ENCODE measurements at regions not wholly inside any gene's neighbourhood (a gene's known extent, or its start where the extent isn't known, plus 50 kb on each side); places are given as distances from the start of the nearest gene placed in this dataset.

DNA sequence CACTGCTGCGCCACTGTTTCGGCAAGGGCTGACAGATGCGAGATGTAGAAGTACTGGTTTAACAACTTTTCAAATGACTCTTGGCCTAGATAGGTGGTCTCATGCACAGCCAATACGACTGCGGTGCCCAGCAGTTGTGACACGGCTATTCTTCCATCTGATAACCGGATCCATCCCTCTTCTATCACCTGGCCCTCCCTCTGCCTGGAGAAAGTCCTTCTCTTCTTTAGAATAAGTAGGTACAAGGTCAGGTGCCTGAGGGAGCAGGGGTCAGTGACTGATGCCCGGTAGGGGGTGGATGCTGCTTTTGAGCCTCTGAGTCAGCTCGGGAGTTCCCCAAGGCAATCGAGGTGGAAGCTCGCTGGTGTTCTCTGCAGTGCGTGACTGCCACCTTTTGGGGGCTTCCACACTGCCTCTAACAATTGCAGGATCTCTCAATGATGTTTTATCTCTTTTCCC is 166.8 kb upstream of the GRIK2 start:
- DNase-seq: no peak

DNA sequence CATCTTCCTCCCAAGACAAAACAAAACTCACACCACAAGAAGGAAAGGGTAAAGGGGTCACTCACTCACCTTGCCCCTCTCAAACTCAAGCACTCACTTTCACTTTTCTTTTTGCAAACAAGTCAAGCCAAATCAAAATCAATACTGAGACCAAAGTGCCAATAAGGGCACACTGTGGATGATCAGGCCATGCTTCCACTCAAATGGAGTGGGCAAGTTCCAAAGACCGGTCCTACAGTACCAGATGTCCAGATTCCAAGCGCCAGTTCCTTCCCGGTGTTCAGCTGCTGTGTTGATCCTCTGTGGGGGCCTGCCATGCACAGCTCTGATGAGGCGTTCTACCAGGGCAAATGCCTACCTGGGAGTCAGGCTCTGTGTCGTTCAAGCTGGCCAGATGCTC is 162.6 kb upstream of the GRIK2 start:
- no peak for DNase-seq

DNA sequence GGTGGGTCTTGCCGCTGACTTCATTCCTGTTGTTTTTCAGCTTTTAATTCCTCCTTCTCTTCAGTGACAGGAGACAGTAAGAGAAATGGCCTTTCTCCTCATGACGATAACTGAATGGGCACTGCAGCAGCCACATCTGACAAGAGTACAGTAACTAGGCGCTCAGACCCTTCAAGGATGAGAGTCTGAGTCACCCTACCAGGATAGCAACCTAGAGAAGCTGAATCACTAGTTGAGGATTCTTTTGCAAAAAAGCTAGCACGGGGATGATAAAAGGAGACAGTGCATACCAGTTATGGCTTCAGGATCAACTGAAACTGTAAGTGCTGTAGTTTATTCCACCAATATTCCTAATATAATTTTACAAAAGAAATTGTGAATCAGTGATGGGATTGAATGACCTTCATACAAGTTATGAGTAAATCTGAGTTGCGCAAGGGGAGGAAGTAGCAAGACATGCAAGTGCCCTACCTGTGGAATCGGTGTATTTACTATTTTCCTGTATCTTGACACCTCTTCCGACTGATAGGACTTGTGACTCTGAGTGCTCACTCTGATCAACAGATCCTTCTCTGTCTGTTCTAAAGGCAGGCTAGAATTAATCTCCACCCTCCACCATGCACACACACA is 161.8 kb upstream of the GRIK2 start:
- DNase-seq: no peak

DNA sequence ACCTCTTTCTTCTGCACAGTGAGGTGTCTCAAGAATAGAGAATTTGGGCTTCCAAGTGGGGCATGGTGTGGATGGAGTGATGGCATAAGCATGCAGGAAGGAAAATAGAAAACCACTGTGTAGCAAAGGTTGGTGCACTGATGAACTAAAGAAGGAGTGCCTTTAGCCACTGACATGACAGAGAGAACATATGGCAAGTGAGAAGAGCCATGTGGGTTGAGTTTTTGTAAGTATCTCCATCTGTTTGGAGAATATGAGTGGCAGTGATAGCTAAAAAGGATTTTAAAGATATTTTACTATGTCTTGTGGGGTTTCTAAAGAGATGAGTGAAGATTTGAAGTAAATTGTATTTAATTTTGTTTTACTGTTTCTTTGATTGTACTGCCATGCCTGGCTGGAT is 160.5 kb upstream of the GRIK2 start:
- no peak for DNase-seq

DNA sequence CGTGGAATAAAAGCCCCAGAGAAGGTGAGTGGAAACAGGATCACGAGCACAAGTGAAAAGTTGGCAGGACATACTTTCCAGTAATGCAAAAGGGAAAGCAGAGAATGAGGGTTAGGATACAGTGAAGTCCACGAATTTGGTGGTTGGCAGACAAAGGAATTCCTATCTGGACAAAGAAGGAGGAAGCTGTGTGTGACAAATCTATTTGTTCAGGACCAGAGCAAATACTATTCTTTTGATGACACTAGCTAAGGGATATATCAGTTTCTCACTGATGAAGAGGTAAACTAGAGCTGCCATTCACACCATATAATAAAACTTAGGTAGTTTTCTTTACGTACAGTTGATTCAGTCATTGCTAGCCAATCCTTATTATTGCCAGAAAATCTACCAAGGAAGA is 156.8 kb upstream of the GRIK2 start:
- no peak for DNase-seq

DNA sequence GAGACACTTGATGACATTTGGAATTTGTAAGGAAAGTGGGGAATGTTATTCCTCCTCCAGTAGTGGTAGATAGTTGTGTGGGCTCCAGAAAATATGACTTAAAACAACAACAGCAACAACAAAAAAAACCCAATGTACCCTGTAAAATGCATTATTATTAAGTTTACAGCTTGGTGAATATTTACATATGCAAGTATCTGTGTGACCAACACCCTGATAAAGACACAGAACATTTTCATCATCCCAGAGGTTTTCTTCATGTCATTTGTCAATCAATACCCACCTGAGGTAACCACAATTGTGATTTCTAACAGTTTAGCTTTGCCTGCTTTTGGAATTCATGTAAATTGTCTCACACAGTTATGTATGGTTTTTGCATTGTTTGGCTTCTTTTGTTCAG is 152.1 kb upstream of the GRIK2 start:
- no peak for DNase-seq

DNA sequence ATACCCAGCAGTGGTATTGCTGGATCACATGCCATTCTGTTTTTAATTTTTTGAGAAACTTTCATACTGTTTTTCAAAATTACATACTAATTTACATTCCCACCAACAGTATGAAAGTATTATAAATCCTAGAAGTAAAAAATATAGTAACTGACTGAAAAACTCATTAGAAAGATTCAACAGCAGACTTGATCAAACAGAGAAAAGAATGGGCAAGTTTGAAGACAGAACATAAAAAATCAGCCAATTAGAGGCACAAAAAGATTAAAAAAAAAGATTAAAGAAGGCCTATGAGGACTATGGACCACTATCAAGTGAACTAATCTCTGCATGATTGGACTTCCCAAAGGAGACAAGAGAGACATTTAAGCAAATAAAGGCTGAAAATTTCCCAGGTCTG is 144.0 kb upstream of the GRIK2 start:
- no peak for DNase-seq

DNA sequence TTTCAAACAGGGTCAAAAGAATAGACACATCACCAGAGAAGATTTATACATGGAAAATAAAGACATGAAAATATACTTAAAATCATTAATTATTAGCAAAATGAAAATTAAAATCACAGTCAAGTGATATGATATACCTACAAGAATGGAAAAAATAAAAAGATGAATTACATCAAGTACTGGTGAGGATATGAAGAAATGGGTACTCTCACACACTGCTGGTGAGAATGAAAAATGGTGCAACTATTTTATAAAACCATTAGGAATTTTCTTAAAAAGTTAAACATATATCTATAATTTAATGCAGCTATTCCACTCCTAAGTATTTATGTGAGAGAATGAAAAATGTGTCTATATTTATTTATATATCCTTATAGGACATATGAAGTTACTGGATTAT is 136.3 kb upstream of the GRIK2 start:
- DNase-seq: no peak

DNA sequence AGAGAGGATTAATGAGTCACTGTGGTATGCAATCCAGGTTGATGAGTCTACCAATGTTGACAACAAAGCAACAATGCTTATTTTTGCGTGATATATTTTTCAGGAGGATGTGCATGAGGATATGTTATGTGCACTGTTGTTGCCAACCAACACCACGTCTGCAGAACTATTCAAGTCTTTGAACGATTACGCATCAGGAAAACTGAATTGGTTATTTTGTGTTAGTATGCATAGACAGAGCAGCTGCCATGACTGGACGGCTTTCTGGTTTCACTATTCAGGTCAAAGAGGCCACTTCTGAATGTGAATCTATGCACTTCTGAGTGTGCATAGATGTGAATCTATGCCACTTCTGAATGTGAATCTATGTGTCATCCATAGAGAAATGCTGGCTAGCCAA is 134.0 kb upstream of the GRIK2 start:
- DNase-seq: no peak

DNA sequence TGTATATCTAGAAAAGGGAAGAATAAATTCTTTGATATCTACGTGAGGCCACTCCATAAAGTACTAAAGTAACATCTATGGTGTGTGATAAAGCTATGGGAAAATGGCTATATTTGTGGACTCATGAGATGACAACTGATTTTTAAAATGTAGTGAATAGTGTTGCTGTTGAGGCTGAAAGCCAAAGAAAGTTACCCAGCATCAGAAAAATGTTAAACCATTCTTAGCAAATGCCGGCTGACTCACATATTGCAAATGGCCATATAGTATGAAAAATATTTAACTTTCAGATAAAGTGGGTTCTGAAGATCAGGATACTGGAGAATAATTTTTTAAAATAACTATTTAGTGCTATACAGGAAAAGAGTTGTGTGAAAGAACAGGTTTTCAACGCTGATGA is 129.9 kb upstream of the GRIK2 start:
- no peak for DNase-seq

DNA sequence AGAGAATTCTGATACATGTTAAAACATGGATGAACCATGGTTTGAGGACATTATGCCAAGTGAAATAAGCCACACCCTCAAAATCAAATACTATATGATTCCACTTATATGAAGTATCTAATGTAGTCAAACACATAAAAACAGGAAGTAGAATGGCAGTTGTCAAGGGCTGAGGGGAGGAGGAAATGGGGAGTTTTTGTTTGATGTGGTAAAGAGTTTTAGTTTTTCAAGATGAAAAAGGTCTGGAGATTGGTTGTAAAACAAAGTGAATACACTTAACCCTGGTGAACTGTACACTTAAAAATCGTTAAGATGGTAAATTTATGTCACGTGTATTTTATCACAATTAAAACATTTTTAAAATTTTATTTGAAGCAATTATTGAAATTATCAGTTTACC is 127.4 kb upstream of the GRIK2 start:
- no peak for DNase-seq

DNA sequence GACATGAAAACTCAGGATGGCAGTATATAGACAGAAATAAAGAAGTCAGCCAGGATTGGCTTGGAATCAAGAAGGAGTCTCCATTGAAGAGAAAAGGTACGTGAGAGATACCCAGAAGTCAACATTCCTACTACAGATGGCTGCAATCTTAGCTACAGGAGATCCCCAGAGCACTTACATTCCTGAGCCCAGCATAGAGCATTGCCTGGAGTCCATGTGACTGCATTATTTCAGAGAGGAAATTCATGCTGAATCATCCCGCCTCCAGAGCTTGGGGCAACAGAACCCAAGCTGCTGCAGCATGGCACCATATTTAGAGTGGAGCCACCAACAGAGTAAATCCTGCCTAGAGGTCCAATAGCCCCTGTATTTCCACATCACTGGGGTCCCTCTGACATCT is 125.0 kb upstream of the GRIK2 start:
- no peak for DNase-seq

DNA sequence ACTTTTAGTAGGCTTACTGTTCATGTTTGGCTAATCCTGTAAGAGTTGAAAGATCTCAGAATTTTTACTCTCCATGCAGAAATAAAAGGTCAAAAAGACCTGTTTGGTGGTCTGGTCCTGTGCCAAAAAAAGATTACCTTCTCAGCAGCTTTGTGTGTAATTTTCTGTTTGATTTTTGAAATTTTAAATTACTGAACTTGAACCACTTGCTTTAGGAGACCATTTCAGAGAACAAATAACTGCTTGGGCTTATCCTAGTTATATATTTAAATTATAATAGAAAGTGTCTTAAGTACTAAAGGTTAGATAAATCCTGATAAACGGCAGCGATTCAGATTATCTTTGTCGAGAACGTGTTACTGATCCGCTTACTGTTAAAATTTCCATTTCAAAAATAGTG is 118.3 kb upstream of the GRIK2 start:
- DNase-seq: no peak

DNA sequence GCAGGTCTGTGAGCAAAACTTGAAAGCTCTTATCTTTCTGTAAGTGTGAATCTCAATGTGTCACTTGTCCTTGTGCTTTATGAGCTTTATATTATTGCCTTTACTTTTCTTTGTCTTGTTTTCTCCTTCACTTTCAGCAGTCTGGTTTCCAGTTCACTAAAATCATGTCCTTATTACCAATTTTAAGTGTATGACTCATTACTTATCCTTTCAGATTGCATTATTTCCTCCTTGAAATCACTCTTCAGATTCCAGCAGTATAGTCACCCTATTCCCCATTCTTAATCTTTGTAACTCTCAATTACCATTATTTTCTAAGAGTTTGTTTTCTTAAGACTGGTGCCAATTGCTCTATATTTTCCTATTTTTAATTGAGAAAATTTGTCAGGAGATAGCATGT is 117.4 kb upstream of the GRIK2 start:
- DNase-seq: no peak

DNA sequence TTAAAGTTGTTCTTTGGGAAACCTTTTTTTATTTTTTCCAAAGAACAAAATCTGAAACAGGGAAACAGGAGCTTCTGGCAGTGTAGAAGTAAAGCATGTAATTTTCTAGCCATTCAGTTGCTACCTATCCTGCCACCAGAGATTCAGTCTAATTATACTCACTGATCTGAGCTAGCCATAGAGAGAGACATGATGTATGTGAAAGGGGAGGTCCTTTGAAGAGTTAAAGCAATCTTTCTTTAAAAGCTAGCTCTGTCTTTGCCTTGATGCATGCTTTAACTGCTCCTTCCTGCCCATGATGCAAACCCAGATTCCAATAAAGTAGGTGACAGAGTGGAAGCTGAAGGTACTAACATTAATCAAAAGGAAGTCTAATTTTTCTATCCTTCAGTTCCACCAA is 114.1 kb upstream of the GRIK2 start:
- DNase-seq: no peak

DNA sequence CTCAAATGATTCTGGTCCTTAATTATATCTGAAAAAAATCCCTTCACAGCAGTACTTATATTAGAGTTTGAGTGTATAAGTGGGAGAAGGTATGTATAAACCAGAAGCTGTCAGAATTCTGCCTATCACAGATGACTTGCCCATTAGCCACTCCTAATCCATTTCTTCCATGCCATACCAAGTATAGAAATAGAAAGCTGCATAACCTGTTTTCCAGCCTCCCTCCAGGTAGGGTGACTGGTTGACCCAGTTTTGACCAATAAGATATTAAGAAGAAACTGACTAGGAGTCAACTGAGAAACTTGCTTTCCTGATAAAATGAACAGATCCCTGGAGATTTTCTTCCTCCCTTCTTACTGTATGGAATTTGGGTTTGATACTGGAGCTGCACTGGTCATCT is 112.2 kb upstream of the GRIK2 start:
- DNase-seq: no peak

DNA sequence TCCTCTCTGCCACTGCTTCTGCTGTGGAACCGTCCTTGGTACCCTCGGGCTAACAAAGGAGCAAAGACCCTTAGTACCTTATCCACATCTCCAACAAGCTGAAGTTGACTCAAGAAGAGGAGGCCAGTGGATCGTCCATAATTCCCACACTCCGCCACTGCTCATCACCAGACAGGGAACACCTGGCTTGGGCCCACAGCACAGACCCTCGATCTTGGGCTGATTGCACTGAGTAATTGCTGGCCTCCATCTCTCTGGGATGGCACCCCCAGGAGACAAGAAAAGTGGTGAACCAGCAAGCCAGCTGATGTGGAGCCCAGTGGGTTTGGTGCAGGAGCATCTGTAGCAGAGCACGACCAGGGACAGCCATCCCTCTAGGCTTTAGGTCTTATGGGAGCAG is 109.4 kb upstream of the GRIK2 start:
- DNase-seq: no peak

DNA sequence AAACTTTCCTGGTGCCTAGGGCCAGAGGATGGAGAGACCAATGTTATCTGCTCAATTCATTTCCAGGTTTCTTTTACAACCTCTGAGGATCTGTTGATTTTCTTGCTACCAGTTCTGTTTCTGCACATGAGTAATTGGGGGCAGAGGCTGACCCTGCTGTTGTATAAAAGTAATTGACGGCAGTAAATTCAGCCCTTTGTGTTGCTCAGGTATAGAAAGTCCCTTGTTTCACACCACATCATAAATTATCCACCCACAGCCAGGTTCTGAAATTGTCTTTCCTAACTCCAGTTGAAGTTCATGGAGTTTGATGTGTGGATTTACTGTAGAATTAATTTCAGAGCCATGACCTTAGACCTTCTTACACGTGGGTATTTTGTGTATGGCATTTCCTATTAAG is 107.4 kb upstream of the GRIK2 start:
- no peak for DNase-seq

DNA sequence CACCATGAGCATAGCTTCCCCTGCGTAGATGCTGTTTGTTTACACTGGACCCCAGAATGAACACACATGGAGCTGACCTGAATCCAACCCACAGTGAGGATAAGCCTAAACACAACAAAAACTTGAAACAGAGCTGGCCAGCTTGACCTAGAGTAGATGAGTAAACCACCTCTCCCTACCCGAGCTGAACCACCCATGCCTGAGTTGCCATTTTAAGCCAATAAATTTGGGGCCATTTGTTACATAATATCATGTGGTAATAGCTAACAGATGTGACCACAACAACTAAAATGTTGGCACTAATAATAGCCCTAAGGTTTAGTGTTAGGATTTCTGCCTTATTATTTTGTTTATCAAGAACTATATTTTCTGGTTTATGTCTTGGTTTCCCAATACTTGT is 103.2 kb upstream of the GRIK2 start:
- DNase-seq: no peak

DNA sequence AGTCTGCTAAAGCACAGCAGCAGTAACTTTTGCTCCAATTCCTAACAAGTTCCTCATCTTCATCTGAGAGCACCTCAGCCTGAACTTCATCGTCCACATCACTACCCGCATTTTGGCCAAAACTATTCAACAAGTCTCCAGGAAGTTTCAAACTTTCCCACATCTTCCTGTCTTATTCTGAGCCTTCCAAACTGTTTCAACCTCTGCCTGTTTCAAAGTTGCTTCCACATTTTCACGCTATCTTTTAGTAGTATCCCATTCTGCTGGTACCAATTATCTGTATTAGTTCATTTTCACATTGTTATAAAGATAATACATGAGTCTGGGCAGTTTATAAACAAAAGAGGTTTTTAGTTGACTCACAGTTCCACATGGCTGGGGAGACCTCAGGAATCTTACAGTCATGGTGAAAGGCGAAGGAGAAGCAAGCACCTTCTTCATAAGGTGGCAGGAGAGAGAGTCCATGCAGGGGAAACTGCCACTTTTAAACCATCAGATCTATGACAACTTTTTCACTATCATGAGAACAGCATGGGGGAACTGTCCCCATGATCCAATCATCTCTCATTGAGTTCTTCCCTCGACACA is 99.4 kb upstream of the GRIK2 start:
- DNase-seq: no peak

DNA sequence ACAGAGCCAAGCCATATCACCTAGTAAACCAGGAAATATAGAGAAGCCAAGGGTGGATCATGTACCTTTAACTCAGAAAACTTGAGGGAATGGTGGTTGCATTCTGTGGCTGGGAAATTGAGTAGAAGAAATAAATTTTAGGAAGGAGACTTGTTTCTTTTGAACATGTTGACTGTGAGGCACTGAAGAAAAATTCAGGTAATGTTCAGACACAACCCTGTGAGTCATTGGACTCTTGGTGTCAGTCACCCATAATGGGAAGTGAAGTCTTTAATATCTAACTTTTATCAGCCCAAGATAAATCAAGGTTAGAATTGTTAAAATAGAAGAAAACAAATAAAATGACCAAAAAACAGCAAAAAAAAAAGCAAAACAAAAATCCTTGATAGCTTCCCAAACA is 98.8 kb upstream of the GRIK2 start:
- DNase-seq: no peak

DNA sequence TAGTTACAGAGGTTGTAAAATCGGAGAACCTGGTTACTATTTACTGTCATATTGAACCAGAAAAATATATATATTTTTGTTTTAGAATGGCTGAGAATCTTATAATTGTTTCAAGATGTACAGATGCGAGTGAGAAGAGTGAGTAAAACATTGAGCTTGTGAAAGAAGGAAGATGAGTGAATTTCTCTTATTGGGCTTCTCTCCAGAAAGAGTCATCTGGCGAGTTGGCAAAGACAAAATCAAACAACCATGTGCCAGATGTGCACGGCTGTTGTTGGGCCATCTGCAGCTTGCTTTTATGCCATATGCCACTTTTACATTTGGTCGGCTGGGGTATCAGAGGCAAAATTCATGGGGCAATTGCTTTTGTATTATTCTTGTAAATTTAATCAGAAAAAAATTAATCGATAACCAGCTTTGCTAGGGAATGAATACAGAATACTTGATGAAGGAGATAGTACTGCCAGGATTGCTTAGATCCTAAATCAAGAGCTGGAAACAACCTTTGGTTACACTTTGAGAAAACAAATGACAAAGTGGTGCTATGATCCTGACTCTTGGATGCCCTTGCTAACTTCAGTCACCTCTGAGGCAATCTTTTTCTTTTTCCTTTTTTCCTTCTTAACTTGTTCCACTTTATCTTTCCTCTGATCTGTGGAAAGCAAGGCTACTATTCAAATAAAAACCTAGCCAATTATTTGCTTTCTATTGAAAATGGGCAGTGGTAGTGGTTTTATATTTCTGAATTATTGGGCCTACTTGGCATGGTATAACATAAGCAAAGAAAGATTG is 97.1 kb upstream of the GRIK2 start:
- no peak for DNase-seq

DNA sequence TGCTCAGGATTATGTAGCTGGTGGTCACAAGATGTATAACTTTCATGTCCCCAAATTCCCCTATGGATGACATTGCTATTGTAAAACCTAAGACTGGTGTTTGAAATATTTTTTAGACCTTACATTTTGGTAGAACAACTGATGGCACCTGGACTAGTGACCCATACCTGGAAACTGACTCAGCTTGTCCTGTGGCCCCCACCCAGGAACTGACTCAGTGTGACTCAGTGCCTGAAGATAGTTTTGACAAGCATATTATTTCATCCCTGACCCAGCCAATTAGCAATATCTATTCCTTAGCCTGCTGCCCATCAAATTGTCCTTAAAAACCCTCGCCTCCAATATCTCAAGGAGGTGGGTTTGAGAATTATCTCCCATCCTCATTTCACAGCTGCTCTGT is 90.9 kb upstream of the GRIK2 start:
- DNase-seq: no peak

DNA sequence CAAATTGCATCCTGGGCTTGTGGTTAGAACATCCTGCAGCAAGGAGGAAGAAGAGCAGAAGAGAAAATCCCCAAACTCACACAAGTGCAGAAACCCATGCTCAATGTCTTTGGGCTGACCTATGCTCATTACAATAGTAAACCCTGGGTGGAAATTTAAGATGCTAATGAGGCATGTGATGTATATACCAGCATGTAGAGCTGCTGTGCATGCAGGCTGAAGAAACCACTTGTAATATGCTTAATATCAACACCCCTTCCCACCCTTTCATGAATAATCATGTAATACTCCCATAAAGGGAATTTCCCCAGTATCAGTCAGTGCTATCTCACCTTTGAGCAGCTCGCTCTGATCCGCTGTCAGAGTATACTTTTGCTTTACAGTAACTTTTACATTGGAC is 90.0 kb upstream of the GRIK2 start:
- DNase-seq: no peak

DNA sequence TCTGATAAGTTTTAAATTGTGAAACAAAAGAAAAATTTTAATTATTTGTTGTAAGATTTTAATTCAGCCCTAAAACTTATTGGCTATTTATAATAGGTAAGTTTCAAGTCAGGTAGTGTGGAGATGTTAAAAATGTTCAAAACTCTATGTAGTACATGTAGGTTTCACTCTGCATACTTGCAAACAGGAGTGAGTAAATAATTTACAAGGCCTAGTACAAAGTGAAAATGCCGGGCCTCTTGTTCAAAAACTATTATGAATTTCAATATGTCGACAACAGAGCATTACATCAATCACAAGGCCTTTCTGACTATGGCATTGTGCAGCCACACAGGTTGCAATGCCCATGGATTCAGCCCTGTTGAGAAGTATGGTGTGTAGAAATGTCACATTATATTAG is 80.9 kb upstream of the GRIK2 start:
- DNase-seq: no peak
